Karpas-422 (cell line): ENCODE measurements at regions not wholly inside any gene's neighbourhood (a gene's known extent, or its start where the extent isn't known, plus 50 kb on each side); places are given as distances from the start of the nearest gene placed in this dataset.
"Not testable (repeated sequence)": the region's sequence is repeated elsewhere in the genome, so short reads cannot be mapped to it uniquely, and the experiment has no call there.

Experiments used
- DNase-seq: peaks from one replicate; pipeline ENCODE4 v3.0.0-alpha.2; 2015
- H2AFZ ChIP-seq: fragments of 200-600 bp; sonication (generic); 2 replicates; pipeline ENCODE4 v1.6.1; 2014; ENCODE audit warnings: antibody characterized with exemption, low read length, mixed read lengths
- H3K27ac ChIP-seq: fragments of 200-600 bp; sonication (generic); 2 replicates; pipeline ENCODE4 v1.5.1; 2014; ENCODE audit warnings: mild to moderate bottlenecking, low read length, moderate library complexity
- H3K27me3 ChIP-seq: fragments of 200-600 bp; sonication (generic); 2 replicates; pipeline ENCODE4 v1.6.1; 2014; ENCODE audit warnings: low read length, mixed read lengths
- H3K36me3 ChIP-seq: fragments of 200-600 bp; sonication (generic); 2 replicates; pipeline ENCODE4 v1.6.1; 2014; ENCODE audit warnings: low read length, mixed read lengths; ENCODE audit not compliant: insufficient read depth
- H3K4me1 ChIP-seq: fragments of 200-600 bp; sonication (generic); 2 replicates; pipeline ENCODE4 v1.6.1; 2014; ENCODE audit warnings: mild to moderate bottlenecking, low read length, mixed read lengths
- H3K4me2 ChIP-seq: fragments of 200-600 bp; sonication (generic); 2 replicates; pipeline ENCODE4 v1.6.1; 2014; ENCODE audit warnings: low read length, low read depth, mild to moderate bottlenecking; ENCODE audit not compliant: poor library complexity, severe bottlenecking
- H3K4me3 ChIP-seq: fragments of 200-600 bp; sonication (generic); 2 replicates; pipeline ENCODE4 v1.5.1; 2014; ENCODE audit warnings: mild to moderate bottlenecking, antibody characterized with exemption, low read length, mixed read lengths
- H3K79me2 ChIP-seq: fragments of 200-600 bp; sonication (generic); 2 replicates; pipeline ENCODE4 v1.6.1; 2014; ENCODE audit warnings: mild to moderate bottlenecking, low read length, mixed read lengths
- H3K9ac ChIP-seq: fragments of 200-600 bp; sonication (generic); 2 replicates; pipeline ENCODE4 v1.6.0; 2014; ENCODE audit warnings: low read length
- H3K9me2 ChIP-seq: fragments of 200-600 bp; sonication (generic), shearing (Covaris generic); replicated peaks from 2 replicates; pipeline ENCODE4 v1.6.0; 2014; ENCODE audit warnings: mild to moderate bottlenecking, low read length, moderate library complexity; ENCODE audit not compliant: insufficient read depth
- H3K9me3 ChIP-seq: fragments of 300-700, 200-600 bp; sonication (generic); 2 replicates; pipeline ENCODE4 v1.6.1; 2014; ENCODE audit warnings: low read length, mixed read lengths
- H4K20me1 ChIP-seq: fragments of 200-600 bp; sonication (generic); 2 replicates; pipeline ENCODE4 v1.6.1; 2014; ENCODE audit warnings: mild to moderate bottlenecking, antibody characterized with exemption, low read length, low read depth; ENCODE audit not compliant: insufficient read depth

- Histone ChIP-seq H3K9me3 (no peaks in the 10 kb centered on the region), H3K27me3 (no peaks in the 10 kb centered on the region), H4K20me1 (no peaks in the 10 kb centered on the region), H3K4me1 (no peaks in the 10 kb centered on the region), H3K9ac (no peak overlapping the region), H3K27ac (no peak overlapping the region), H3K4me3 (no peak overlapping the region), H3K79me2 (no peaks in the 10 kb centered on the region), H2AFZ (no peak overlapping the region), H3K9me2 (no peaks in the 10 kb centered on the region), H3K4me2 (no peak overlapping the region), H3K36me3 (no peaks in the 10 kb centered on the region)
- DNase-seq, result no peak
Observed at GRCh38 chr4:189001283-189001970, 862.2 kb downstream of the TRIML1 start.

- H3K9me2 ChIP-seq, result no peaks in the 10 kb centered on the region
Observed at GRCh38 chr4:189001971-189002450, 862.8 kb downstream of the TRIML1 start.

GRCh38 chr4:189002475-189002874 lies 863.2 kb downstream of the TRIML1 start:
- H3K9me2 ChIP-seq, result no peaks in the 10 kb centered on the region
- H3K79me2 ChIP-seq, result no peaks in the 10 kb centered on the region
- DNase-seq, result no peak
- H4K20me1 ChIP-seq, result no peaks in the 10 kb centered on the region
- H3K4me1 ChIP-seq, result peaks cover 2% of the 10 kb centered on the region
- H3K27ac ChIP-seq, result no peak overlapping the region
- H3K27me3 ChIP-seq, result no peaks in the 10 kb centered on the region
- H3K9me3 ChIP-seq, result no peaks in the 10 kb centered on the region
- H3K9ac ChIP-seq, result no peak overlapping the region
- no peak overlapping the region for H2AFZ ChIP-seq
- H3K4me3 ChIP-seq, result no peak overlapping the region
- no peak overlapping the region for H3K4me2 ChIP-seq
- H3K36me3 ChIP-seq, result no peaks in the 10 kb centered on the region

More at GRCh38 chr4:189001971-189002450, 862.8 kb downstream of the TRIML1 start:
- Histone ChIP-seq H3K4me2 (no peak overlapping the region), H3K79me2 (no peaks in the 10 kb centered on the region), H4K20me1 (no peaks in the 10 kb centered on the region), H3K27me3 (no peaks in the 10 kb centered on the region), H3K9me3 (no peaks in the 10 kb centered on the region), H3K9ac (no peak overlapping the region), H3K27ac (no peak overlapping the region), H2AFZ (no peak overlapping the region), H3K4me1 (no peaks in the 10 kb centered on the region), H3K4me3 (no peak overlapping the region), H3K36me3 (no peaks in the 10 kb centered on the region)
- DNase-seq, result no peak

GRCh38 chr4:189010452-189011217 lies 871.4 kb downstream of the TRIML1 start:
- not testable (repeated sequence) for H3K27me3 ChIP-seq, H3K36me3 ChIP-seq, H3K27ac ChIP-seq, DNase-seq, H3K9me3 ChIP-seq, H3K9me2 ChIP-seq, H3K79me2 ChIP-seq, H4K20me1 ChIP-seq, H3K4me3 ChIP-seq
- Histone ChIP-seq H3K9ac (0 out of 2 replicates have a peak overlapping the region, but pooled peaks have one; percentile 27), H3K4me2 (peak overlapping the region; percentile 26), H3K4me1 (peaks cover 45% of the 10 kb centered on the region), H2AFZ (peak overlapping the region; percentile 20; the same call in 1 of the 2 replicates)

GRCh38 chr4:189021831-189022230 lies 882.6 kb downstream of the TRIML1 start:
- Histone ChIP-seq H3K4me3 (no peak overlapping the region), H4K20me1 (no peaks in the 10 kb centered on the region), H3K9me2 (no peaks in the 10 kb centered on the region), H3K36me3 (no peaks in the 10 kb centered on the region), H2AFZ (no peak overlapping the region), H3K27ac (peak overlapping the region; percentile 48; the same call in 1 of the 2 replicates), H3K9me3 (no peaks in the 10 kb centered on the region), H3K27me3 (no peaks in the 10 kb centered on the region), H3K9ac (no peak overlapping the region), H3K4me1 (peaks cover 42% of the 10 kb centered on the region), H3K4me2 (peak overlapping the region; percentile 9), H3K79me2 (no peaks in the 10 kb centered on the region)
- DNase-seq, result peak; percentile 51

GRCh38 chr4:189022440-189023035 lies 883.3 kb downstream of the TRIML1 start:
- no peak overlapping the region for H2AFZ ChIP-seq
- no peak overlapping the region for H3K4me3 ChIP-seq
- H4K20me1 ChIP-seq, result no peaks in the 10 kb centered on the region
- no peaks in the 10 kb centered on the region for H3K9me3 ChIP-seq
- no peaks in the 10 kb centered on the region for H3K36me3 ChIP-seq
- H3K27me3 ChIP-seq, result no peaks in the 10 kb centered on the region
- no peak for DNase-seq
- H3K27ac ChIP-seq, result peak overlapping the region; percentile 48; the same call in 1 of the 2 replicates
- H3K4me2 ChIP-seq, result peak overlapping the region; percentile 9
- no peaks in the 10 kb centered on the region for H3K9me2 ChIP-seq
- peaks cover 45% of the 10 kb centered on the region for H3K4me1 ChIP-seq
- no peaks in the 10 kb centered on the region for H3K79me2 ChIP-seq
- no peak overlapping the region for H3K9ac ChIP-seq

GRCh38 chr4:189029976-189030504 lies 890.8 kb downstream of the TRIML1 start:
- Histone ChIP-seq H3K4me1 (peaks cover 82% of the 10 kb centered on the region), H3K4me3 (peak overlapping the region; percentile 43), H3K27me3 (no peaks in the 10 kb centered on the region), H3K9me2 (no peaks in the 10 kb centered on the region), H3K79me2 (no peaks in the 10 kb centered on the region), H3K9ac (peak overlapping the region; percentile 66), H2AFZ (no peak overlapping the region), H3K27ac (peak overlapping the region; percentile 99), H3K9me3 (no peaks in the 10 kb centered on the region), H3K4me2 (peak overlapping the region; percentile 73), H3K36me3 (no peaks in the 10 kb centered on the region), H4K20me1 (no peaks in the 10 kb centered on the region)
- DNase-seq, result peak; percentile 93
